GM10248 (cell line): ENCODE measurements at regions not wholly inside any gene's neighbourhood (a gene's known extent, or its start where the extent isn't known, plus 50 kb on each side); places are given as distances from the start of the nearest gene placed in this dataset.

ENCODE experiments used
- CTCF ChIA-PET: fragments of 300-600 bp; sonication (Branson Sonifier 250); formaldehyde crosslinking; extraction: SDS; loops from one replicate; lab custom pipeline; 2021; ENCODE audit warnings: antibody characterized with exemption; lab: Yijun Ruan, JAX
- POLR2A ChIA-PET: fragments of 350-650 bp; sonication (Branson Sonifier 250); formaldehyde crosslinking; extraction: SDS; loops from one replicate; lab custom pipeline; 2020; ENCODE audit warnings: antibody characterized with exemption; lab: Yijun Ruan, JAX
- DNase-seq: peaks from one replicate; pipeline ENCODE4 v3.0.0; 2012; ENCODE audit errors: extremely low spot score
- CTCF ChIP-seq: IDR thresholded peaks from 2 replicates; pipeline ENCODE4 v1.5.1; 2012; ENCODE audit warnings: mild to moderate bottlenecking, low read depth; ENCODE audit errors: extremely low read depth, missing control alignments, control extremely low read depth

- CTCF ChIA-PET, result interaction anchor here (0.8 to 0.9 kb wide), 2 partner anchors 8 to 178 kb away, joined by 3 to 4 read pairs; no protein-coding TSS in a partner anchor
- TF ChIP-seq CTCF, result no peak
- POLR2A ChIA-PET, result no interaction called here
- no peak for DNase-seq
Observed at GRCh38 chr7:19932549-19933249, 159.3 kb upstream of the TMEM196 start.

- POLR2A ChIA-PET, result no interaction called here
Observed at GRCh38 chr7:19930851-19931250, 157.4 kb upstream of the TMEM196 start.

GRCh38 chr7:19930051-19930450, 156.6 kb upstream of the TMEM196 start:
- no peak for TF ChIP-seq CTCF
- CTCF ChIA-PET, result no interaction called here
- POLR2A ChIA-PET, result no interaction called here
- no peak for DNase-seq

More at GRCh38 chr7:19930851-19931250, 157.4 kb upstream of the TMEM196 start:
- no peak for DNase-seq
- CTCF ChIA-PET, result no interaction called here
- no peak for TF ChIP-seq CTCF

- DNase-seq, result peak; percentile 59
- CTCF ChIA-PET, result interaction anchor here (1.4 kb wide), 1 partner anchor 513 kb away, joined by 4 read pairs; no protein-coding TSS in a partner anchor
- POLR2A ChIA-PET, result no interaction called here
- TF ChIP-seq CTCF, result no peak
Observed at GRCh38 chr7:19928247-19928646, 154.8 kb upstream of the TMEM196 start.

GRCh38 chr7:19920705-19921104, 147.3 kb upstream of the TMEM196 start:
- ChIA-PET POLR2A (no interaction called here), CTCF (no interaction called here)
- DNase-seq, result no peak
- no peak for TF ChIP-seq CTCF

GRCh38 chr7:19920166-19920565, 146.7 kb upstream of the TMEM196 start:
- DNase-seq, result no peak
- POLR2A ChIA-PET, result no interaction called here
- no peak for TF ChIP-seq CTCF
- CTCF ChIA-PET, result no interaction called here
